ENCODE measurements at regions not wholly inside any gene's neighbourhood (a gene's known extent, or its start where the extent isn't known, plus 50 kb on each side); places are given as distances from the start of the nearest gene placed in this dataset.
"Not testable (repeated sequence)": the region's sequence is repeated elsewhere in the genome, so short reads cannot be mapped to it uniquely, and the experiment has no call there.

GRCh38 chr13:26484196-26484595, 73.3 kb upstream of the WASF3 start:
- no peak for DNase-seq (ENCODE audit: low read depth)

GRCh38 chr13:26485288-26485687, 72.2 kb upstream of the WASF3 start:
- DNase-seq (ENCODE audit: low read depth): no peak

GRCh38 chr13:26485786-26486185, 71.7 kb upstream of the WASF3 start:
- DNase-seq (ENCODE audit: low read depth): no peak

GRCh38 chr13:26486550-26486949, 70.9 kb upstream of the WASF3 start:
- no peak for DNase-seq (ENCODE audit: low read depth)

- no peak for DNase-seq (ENCODE audit: low read depth)
Observed at GRCh38 chr13:26487781-26488180, 69.7 kb upstream of the WASF3 start.

GRCh38 chr13:26488236-26489003, 69.1 kb upstream of the WASF3 start:
- DNase-seq (ENCODE audit: low read depth): no peak

GRCh38 chr13:26492301-26492700, 65.2 kb upstream of the WASF3 start:
- not testable (repeated sequence) for DNase-seq (ENCODE audit: low read depth)

GRCh38 chr13:26494571-26495195, 62.8 kb upstream of the WASF3 start:
- no peak for DNase-seq (ENCODE audit: low read depth)

- DNase-seq (ENCODE audit: low read depth): no peak
Observed at GRCh38 chr13:26495750-26496149, 61.7 kb upstream of the WASF3 start.

- no peak for DNase-seq (ENCODE audit: low read depth)
Observed at GRCh38 chr13:26497968-26498511, 59.4 kb upstream of the WASF3 start.

- DNase-seq (ENCODE audit: low read depth): no peak
Observed at GRCh38 chr13:26498656-26499601, 58.6 kb upstream of the WASF3 start.

GRCh38 chr13:26500618-26501320, 56.7 kb upstream of the WASF3 start:
- no peak for DNase-seq (ENCODE audit: low read depth)

- no peak for DNase-seq (ENCODE audit: low read depth)
Observed at GRCh38 chr13:26501641-26502040, 55.8 kb upstream of the WASF3 start.

- peak; percentile 18 for DNase-seq (ENCODE audit: low read depth)
Observed at GRCh38 chr13:26502826-26503225, 54.7 kb upstream of the WASF3 start.

GRCh38 chr13:26503826-26504594, 53.5 kb upstream of the WASF3 start:
- DNase-seq (ENCODE audit: low read depth): no peak
